Stimulated activated CD4-positive, alpha-beta T cell treated with anti-CD3 and anti-CD28 coated beads, Interleukin-1b, Interleukin-23, amount 100 ng/mL, for 24 hours (primary cell): ENCODE measurements at regions not wholly inside any gene's neighbourhood (a gene's known extent, or its start where the extent isn't known, plus 50 kb on each side); places are given as distances from the start of the nearest gene placed in this dataset.

ENCODE experiments used
- DNase-seq, 4 experiments: peaks; one replicate each; pipeline ENCODE4 v3.0.0-alpha.2; 2020; ENCODE audit warnings: low read depth in 4 of 4, low spot score in 1 of 4

- no peak for DNase-seq
These were observed 176.2 kb upstream of the DMRT1 start for GRCh38 chr9:665296-665695.

- no peak for DNase-seq
These were observed 169.5 kb upstream of the DMRT1 start for GRCh38 chr9:671997-672396.

- DNase-seq: no peak
These were observed 168.6 kb upstream of the DMRT1 start for GRCh38 chr9:672851-673250.

- no peak for DNase-seq
These were observed 168.1 kb upstream of the DMRT1 start for GRCh38 chr9:673264-673965.

- DNase-seq: no peak
These were observed 167.5 kb upstream of the DMRT1 start for GRCh38 chr9:673966-674526.

GRCh38 chr9:675697-676370 is 165.7 kb upstream of the DMRT1 start:
- no peak for DNase-seq

GRCh38 chr9:676780-677438 is 164.6 kb upstream of the DMRT1 start:
- no peak for DNase-seq

- DNase-seq: no peak
These were observed 163.9 kb upstream of the DMRT1 start for GRCh38 chr9:677461-678097.

GRCh38 chr9:678897-679296 is 162.6 kb upstream of the DMRT1 start:
- no peak for DNase-seq

GRCh38 chr9:679462-679861 is 162.0 kb upstream of the DMRT1 start:
- DNase-seq: no peak

- DNase-seq: no peak
These were observed 161.4 kb upstream of the DMRT1 start for GRCh38 chr9:680106-680505.

GRCh38 chr9:682633-683508 is 158.6 kb upstream of the DMRT1 start:
- no peak for DNase-seq

GRCh38 chr9:683509-684021 is 157.9 kb upstream of the DMRT1 start:
- DNase-seq: no peak

- no peak for DNase-seq
These were observed 157.2 kb upstream of the DMRT1 start for GRCh38 chr9:684054-684890.

- DNase-seq: no peak
These were observed 156.6 kb upstream of the DMRT1 start for GRCh38 chr9:684941-685340.

- DNase-seq: no peak
These were observed 155.1 kb upstream of the DMRT1 start for GRCh38 chr9:686321-686813.

GRCh38 chr9:687034-687785 is 154.3 kb upstream of the DMRT1 start:
- no peak for DNase-seq

GRCh38 chr9:687994-688393 is 153.5 kb upstream of the DMRT1 start:
- DNase-seq: no peak
